Right cardiac atrium (tissue), 5 donors: ENCODE measurements at regions not wholly inside any gene's neighbourhood (a gene's known extent, or its start where the extent isn't known, plus 50 kb on each side); places are given as distances from the start of the nearest gene placed in this dataset.
"Not testable (repeated sequence)": the region's sequence is repeated elsewhere in the genome, so short reads cannot be mapped to it uniquely, and the experiment has no call there.

Experiments
- ATAC-seq, 2 donors: fragments of 200-7000 bp; cut with Tn5 transposase; one replicate each; pipeline versions ENCODE4 v1.8.0 to v1.9.1; 2020; ENCODE audit warnings: moderate library complexity in 2 of 2, mild to moderate bottlenecking in 1 of 2
- DNase-seq, 3 donors: peaks; one replicate each; pipeline ENCODE4 v3.0.0-alpha.2; 2020
- H3K27ac ChIP-seq: one replicate; pipeline ENCODE4 v1.5.1; 2013; ENCODE audit warnings: mild to moderate bottlenecking, low read length, control low read depth, moderate library complexity
- H3K27me3 ChIP-seq: one replicate; pipeline ENCODE4 v1.6.1; 2013; ENCODE audit not compliant: control insufficient read depth, insufficient read depth
- H3K4me1 ChIP-seq: one replicate; pipeline ENCODE4 v1.6.1; 2013; ENCODE audit warnings: low read length; ENCODE audit not compliant: control insufficient read depth, insufficient read depth
- H3K4me3 ChIP-seq: one replicate; pipeline ENCODE4 v1.5.1; 2013; ENCODE audit warnings: low read length, control low read depth
- H3K9me3 ChIP-seq: one replicate; pipeline ENCODE4 v1.6.1; 2013; ENCODE audit warnings: low read length; ENCODE audit not compliant: control insufficient read depth
- WGBS: extraction: QIAGEN DNeasy Blood & Tissue Kit; methylation state at CpG from one replicate; pipeline ENCODE4 v1.1.7; 2013; 5-methylcytosine and 5-hydroxymethylcytosine counted together
- intact Hi-C, 4 donors: fragments of 100-400 bp; cut with DNase I; formaldehyde crosslinking; loops; one replicate each; pipeline versions ENCODE4 v1.11.0 to v1.14.0; 2022 to 2023
- donor health status: healthy with polysubstance abuse.
- donor health status: DM: no; HTN: yes; CAD: no.
- donor health status: DM: no; HTN: no; CAD: no.
- donor health status: DM: no; HTN: yes; CAD: no; lungs with severe emphysema.
- donor health status: DM: yes; HTN: yes; CAD: no.

DNA sequence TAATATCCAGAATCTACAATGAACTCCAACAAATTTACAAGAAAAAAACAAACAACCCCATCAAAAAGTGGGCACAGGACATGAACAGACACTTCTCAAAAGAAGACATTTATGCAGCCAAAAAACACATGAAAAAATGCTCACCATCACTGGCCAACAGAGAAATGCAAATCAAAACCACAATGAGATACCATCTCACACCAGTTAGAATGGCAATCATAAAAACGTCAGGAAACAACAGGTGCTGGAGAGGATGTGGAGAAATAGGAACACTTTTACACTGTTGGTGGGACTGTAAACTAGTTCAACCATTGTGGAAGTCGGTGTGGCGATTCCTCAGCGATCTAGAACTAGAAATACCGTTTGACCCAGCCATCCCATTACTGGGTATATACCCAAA lies 1250.1 kb downstream of the FSCB start:
- WGBS = 82% methylated on average over 5 of the region's 5 CpGs
- ATAC-seq, H3K27ac ChIP-seq, intact Hi-C loops, H3K27me3 ChIP-seq, H3K4me1 ChIP-seq, H3K4me3 ChIP-seq, H3K9me3 ChIP-seq, DNase-seq: not testable (repeated sequence)

- ATAC-seq (no peak), DNase-seq (no peak)
- H3K9me3 ChIP-seq = no peaks in the 10 kb centered on the region
- no peaks in the 10 kb centered on the region for H3K27me3 ChIP-seq
- H3K4me1 ChIP-seq = no peaks in the 10 kb centered on the region
- no peak overlapping the region for H3K4me3 ChIP-seq
- intact Hi-C loops = no loop called here
- 85% methylated on average over 6 of the region's 6 CpGs for WGBS
- no peak overlapping the region for H3K27ac ChIP-seq
Measured at GRCh38 chr14:43252866-43253265, 1254.2 kb downstream of the FSCB start.

- no peaks in the 10 kb centered on the region for H3K4me1 ChIP-seq
- no peaks in the 10 kb centered on the region for H3K27me3 ChIP-seq
- H3K27ac ChIP-seq = no peak overlapping the region
- intact Hi-C loops = no loop called here
- DNase-seq = no peak
- 64% methylated on average over 3 of the region's 3 CpGs for WGBS
- ATAC-seq = no peak
- H3K4me3 ChIP-seq = no peak overlapping the region
- no peaks in the 10 kb centered on the region for H3K9me3 ChIP-seq
Measured at GRCh38 chr14:43249591-43249990, 1257.5 kb downstream of the FSCB start.

DNA sequence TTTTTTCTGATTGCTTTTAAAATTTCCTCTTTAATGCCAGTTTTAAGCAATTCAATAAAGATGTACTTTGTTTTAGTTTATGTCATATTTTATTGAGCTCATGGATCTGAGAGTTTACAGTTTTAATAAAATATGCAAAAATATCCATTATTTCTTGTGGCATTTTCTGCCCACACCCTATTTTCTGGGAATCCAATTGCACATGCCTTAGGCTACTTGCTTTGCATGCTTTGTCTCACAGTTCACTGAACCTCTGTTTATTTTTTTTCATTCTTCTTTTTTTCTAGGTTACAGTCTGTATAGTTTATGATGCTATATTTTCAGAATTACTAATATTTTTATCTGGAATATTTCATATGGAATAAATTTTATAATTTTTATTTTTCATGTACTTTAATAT lies 1258.0 kb downstream of the FSCB start:
- H3K4me1 ChIP-seq = no peaks in the 10 kb centered on the region
- no peaks in the 10 kb centered on the region for H3K9me3 ChIP-seq
- H3K27ac ChIP-seq = no peak overlapping the region
- H3K27me3 ChIP-seq = no peaks in the 10 kb centered on the region
- H3K4me3 ChIP-seq = no peak overlapping the region
- intact Hi-C loops = no loop called here
- no peak for ATAC-seq
- no peak for DNase-seq

DNA sequence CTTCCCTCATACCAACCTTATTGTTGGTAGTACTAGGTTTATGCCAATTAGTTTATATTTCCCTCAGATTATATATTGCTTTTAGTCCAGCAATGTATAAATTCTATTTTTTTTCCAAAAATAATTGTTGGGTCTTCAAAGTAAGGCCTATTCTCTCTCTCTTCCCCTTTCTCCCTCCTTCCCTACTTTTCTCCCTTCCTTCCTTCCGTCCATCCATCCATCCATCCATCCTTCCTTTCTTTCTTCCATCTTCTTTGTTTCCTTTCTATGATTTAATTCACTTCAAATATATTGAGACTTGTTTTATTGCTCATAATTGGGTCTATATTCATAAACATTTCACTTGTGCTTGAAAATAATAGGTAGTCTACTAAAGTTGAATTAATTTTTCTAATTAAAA lies 1259.2 kb downstream of the FSCB start:
- no peak for DNase-seq
- intact Hi-C loops = no loop called here
- Histone ChIP-seq H3K27me3 (no peaks in the 10 kb centered on the region), H3K9me3 (no peaks in the 10 kb centered on the region), H3K4me1 (no peaks in the 10 kb centered on the region), H3K4me3 (no peak overlapping the region), H3K27ac (no peak overlapping the region)
- WGBS = 65% methylated on average over 1 of the region's 1 CpG
- ATAC-seq = no peak

DNA sequence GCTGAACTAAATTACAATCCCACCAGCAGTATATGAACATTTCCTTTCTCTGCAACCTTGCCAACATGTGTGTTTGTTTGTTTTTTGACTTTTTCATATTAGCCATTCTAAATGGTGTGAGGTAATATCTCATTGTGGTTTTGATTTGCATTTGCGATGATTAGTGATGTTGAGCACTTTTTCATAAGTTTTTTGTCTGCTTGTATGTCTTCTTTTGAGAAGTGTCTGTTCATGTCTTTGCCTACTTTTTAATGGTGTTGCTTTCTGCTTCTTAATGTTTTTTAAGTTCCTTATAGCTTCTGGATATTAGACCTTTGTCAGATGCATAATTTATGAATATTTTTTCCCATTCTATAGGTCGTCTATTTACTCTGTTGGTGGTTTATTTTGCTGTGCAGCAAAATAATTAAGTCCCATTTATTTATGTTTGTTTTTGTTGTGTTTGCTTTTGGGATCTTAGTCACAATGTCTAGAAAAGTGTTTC lies 1262.9 kb downstream of the FSCB start:
- no peak for DNase-seq
- Histone ChIP-seq H3K27me3 (no peaks in the 10 kb centered on the region), H3K4me1 (no peaks in the 10 kb centered on the region), H3K9me3 (no peaks in the 10 kb centered on the region), H3K4me3 (no peak overlapping the region), H3K27ac (no peak overlapping the region)
- 69% methylated on average over 2 of the region's 2 CpGs for WGBS
- no peak for ATAC-seq
- intact Hi-C loops = no loop called here

GRCh38 chr14:43243168-43243567 lies 1263.9 kb downstream of the FSCB start:
- DNase-seq (no peak), ATAC-seq (no peak)
- intact Hi-C loops = no loop called here
- H3K4me3 ChIP-seq = no peak overlapping the region
- 98% methylated on average over 1 of the region's 1 CpG for WGBS
- no peaks in the 10 kb centered on the region for H3K4me1 ChIP-seq
- no peak overlapping the region for H3K27ac ChIP-seq
- H3K27me3 ChIP-seq = no peaks in the 10 kb centered on the region
- H3K9me3 ChIP-seq = no peaks in the 10 kb centered on the region

- H3K9me3 ChIP-seq = no peaks in the 10 kb centered on the region
- H3K4me1 ChIP-seq = no peaks in the 10 kb centered on the region
- ATAC-seq (no peak), DNase-seq (no peak)
- 84% methylated on average over 2 of the region's 2 CpGs for WGBS
- H3K27ac ChIP-seq = no peak overlapping the region
- intact Hi-C loops = no loop called here
- H3K4me3 ChIP-seq = no peak overlapping the region
- no peaks in the 10 kb centered on the region for H3K27me3 ChIP-seq
Measured at GRCh38 chr14:43232261-43232660, 1274.8 kb downstream of the FSCB start.

DNA sequence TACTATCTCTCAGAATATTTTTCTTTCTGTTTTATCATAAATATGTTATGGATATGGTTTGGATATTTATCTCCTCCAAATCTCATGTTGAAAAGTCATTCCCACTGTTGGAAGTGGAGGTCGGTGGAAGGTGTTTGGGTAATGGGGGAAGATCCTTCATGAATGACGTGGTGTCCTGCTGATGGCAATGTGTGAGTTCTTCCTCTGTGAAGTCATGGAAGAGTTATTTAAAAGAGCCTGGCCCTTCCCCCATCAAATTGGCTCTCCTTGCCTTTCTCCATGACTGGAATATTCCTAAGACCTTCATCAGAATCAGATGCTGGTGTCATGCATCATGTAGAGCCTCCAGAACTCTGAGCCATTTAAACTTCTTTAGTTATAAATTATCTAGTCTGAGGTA lies 1291.6 kb downstream of the FSCB start:
- intact Hi-C loops = no loop called here
- no peak for ATAC-seq
- no peaks in the 10 kb centered on the region for H3K4me1 ChIP-seq
- no peaks in the 10 kb centered on the region for H3K27me3 ChIP-seq
- no peak for DNase-seq
- H3K9me3 ChIP-seq = no peaks in the 10 kb centered on the region
- H3K4me3 ChIP-seq = no peak overlapping the region
- H3K27ac ChIP-seq = no peak overlapping the region
- 50% methylated on average over 2 of the region's 2 CpGs for WGBS

- Histone ChIP-seq H3K4me3 (no peak overlapping the region), H3K4me1 (no peaks in the 10 kb centered on the region), H3K9me3 (no peaks in the 10 kb centered on the region), H3K27me3 (no peaks in the 10 kb centered on the region), H3K27ac (no peak overlapping the region)
- no peak for DNase-seq
- ATAC-seq = no peak
- intact Hi-C loops = no loop called here
- 80% methylated on average over 2 of the region's 2 CpGs for WGBS
Measured at GRCh38 chr14:43207189-43207588, 1299.9 kb downstream of the FSCB start.

GRCh38 chr14:43204816-43205215 lies 1302.3 kb downstream of the FSCB start:
- Histone ChIP-seq H3K9me3 (no peaks in the 10 kb centered on the region), H3K4me1 (no peaks in the 10 kb centered on the region), H3K27me3 (no peaks in the 10 kb centered on the region), H3K27ac (no peak overlapping the region), H3K4me3 (no peak overlapping the region)
- intact Hi-C loops = no loop called here
- ATAC-seq = no peak
- 50% methylated on average over 2 of the region's 2 CpGs for WGBS
- DNase-seq = no peak

DNA sequence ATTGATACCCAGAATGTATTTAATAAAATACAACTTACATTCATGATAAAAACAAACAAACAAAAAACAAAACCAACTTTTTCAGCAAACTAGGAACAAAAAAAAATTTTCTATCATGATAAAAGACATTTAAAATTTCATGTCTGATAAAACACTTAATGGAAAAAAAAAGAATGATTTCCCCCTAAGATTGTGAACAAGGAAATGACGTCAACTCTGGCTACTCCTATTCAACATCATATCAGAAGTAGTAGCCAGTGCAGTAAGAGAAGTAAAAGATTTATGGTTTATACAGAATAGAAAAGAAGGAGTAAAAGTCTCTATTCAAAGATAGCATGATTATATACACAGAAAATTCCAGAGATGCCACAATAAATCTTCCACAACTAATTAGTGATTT lies 1306.6 kb downstream of the FSCB start:
- ATAC-seq (no peak), DNase-seq (no peak)
- no peak overlapping the region for H3K4me3 ChIP-seq
- no peaks in the 10 kb centered on the region for H3K4me1 ChIP-seq
- no peaks in the 10 kb centered on the region for H3K27me3 ChIP-seq
- intact Hi-C loops = no loop called here
- H3K27ac ChIP-seq = no peak overlapping the region
- WGBS = 49% methylated on average over 1 of the region's 1 CpG
- no peaks in the 10 kb centered on the region for H3K9me3 ChIP-seq
